ENCODE measurements at regions not wholly inside any gene's neighbourhood (a gene's known extent, or its start where the extent isn't known, plus 50 kb on each side); places are given as distances from the start of the nearest gene placed in this dataset.

GRCh38 chrX:131356725-131357124 lies 67.6 kb upstream of the IGSF1 start:
- Histone ChIP-seq H3K4me1 (ENCODE audit: control insufficient read depth, insufficient read depth, low read length) (no peaks in the 10 kb centered on the region), H3K36me3 (ENCODE audit: control insufficient read depth, insufficient read depth, low read length) (no peaks in the 10 kb centered on the region), H3K9me3 (ENCODE audit: control insufficient read depth, insufficient read depth, low read length) (no peaks in the 10 kb centered on the region), H3K27me3 (ENCODE audit: control insufficient read depth, insufficient read depth, low read length) (no peaks in the 10 kb centered on the region), H3K4me3 (ENCODE audit: low read length) (no peak overlapping the region), H3K27ac (ENCODE audit: low read length) (no peak overlapping the region)
- no CpG with 5 or more reads among the region's 1 CpG for WGBS (ENCODE audit: insufficient coverage, insufficient read length)
- DNase-seq (ENCODE audit: low read depth, low spot score): no peak

DNA sequence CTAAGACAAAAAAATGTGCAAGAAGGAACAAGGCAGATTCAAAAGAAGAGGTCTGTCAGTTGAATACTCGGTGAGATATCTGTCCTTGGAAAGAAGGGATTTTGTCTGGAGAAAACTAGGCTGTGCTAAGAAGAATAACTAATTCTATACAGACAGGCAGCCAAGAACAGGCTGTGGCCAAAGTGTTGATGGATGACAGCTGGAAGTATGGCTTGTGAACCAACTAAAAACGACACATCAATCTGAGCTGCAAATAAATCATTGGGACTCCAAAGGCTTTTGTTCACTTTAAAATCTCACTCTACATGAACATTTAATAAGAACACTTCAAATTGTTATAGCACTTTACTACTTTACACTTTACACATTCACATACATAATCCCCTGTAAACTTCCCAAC lies 70.5 kb upstream of the IGSF1 start:
- Histone ChIP-seq H3K9me3 (ENCODE audit: control insufficient read depth, insufficient read depth, low read length) (no peaks in the 10 kb centered on the region), H3K4me3 (ENCODE audit: low read length) (no peak overlapping the region), H3K27me3 (ENCODE audit: control insufficient read depth, insufficient read depth, low read length) (no peaks in the 10 kb centered on the region), H3K4me1 (ENCODE audit: control insufficient read depth, insufficient read depth, low read length) (no peaks in the 10 kb centered on the region), H3K36me3 (ENCODE audit: control insufficient read depth, insufficient read depth, low read length) (no peaks in the 10 kb centered on the region), H3K27ac (ENCODE audit: low read length) (no peak overlapping the region)
- DNase-seq (ENCODE audit: low read depth, low spot score): no peak
- no CpG with 5 or more reads among the region's 2 CpGs for WGBS (ENCODE audit: insufficient coverage, insufficient read length)

GRCh38 chrX:131365766-131366165 lies 76.7 kb upstream of the IGSF1 start:
- Histone ChIP-seq H3K9me3 (ENCODE audit: control insufficient read depth, insufficient read depth, low read length) (no peaks in the 10 kb centered on the region), H3K27me3 (ENCODE audit: control insufficient read depth, insufficient read depth, low read length) (no peaks in the 10 kb centered on the region), H3K4me3 (ENCODE audit: low read length) (no peak overlapping the region), H3K4me1 (ENCODE audit: control insufficient read depth, insufficient read depth, low read length) (no peaks in the 10 kb centered on the region; the same call in 1 of the 2 replicates), H3K27ac (ENCODE audit: low read length) (no peak overlapping the region), H3K36me3 (ENCODE audit: control insufficient read depth, insufficient read depth, low read length) (no peaks in the 10 kb centered on the region)
- DNase-seq (ENCODE audit: low read depth, low spot score): no peak
- no CpG with 5 or more reads among the region's 3 CpGs for WGBS (ENCODE audit: insufficient coverage, insufficient read length)

- no peak overlapping the region for H3K27ac ChIP-seq (ENCODE audit: low read length)
- no peak overlapping the region for H3K4me3 ChIP-seq (ENCODE audit: low read length)
- DNase-seq (ENCODE audit: low read depth, low spot score): no peak
- H3K4me1 ChIP-seq (ENCODE audit: control insufficient read depth, insufficient read depth, low read length): no peaks in the 10 kb centered on the region; the same call in 1 of the 2 replicates
- no peaks in the 10 kb centered on the region for H3K9me3 ChIP-seq (ENCODE audit: control insufficient read depth, insufficient read depth, low read length)
- no CpG with 5 or more reads among the region's 6 CpGs for WGBS (ENCODE audit: insufficient coverage, insufficient read length)
- no peaks in the 10 kb centered on the region for H3K27me3 ChIP-seq (ENCODE audit: control insufficient read depth, insufficient read depth, low read length)
- H3K36me3 ChIP-seq (ENCODE audit: control insufficient read depth, insufficient read depth, low read length): no peaks in the 10 kb centered on the region
These were observed 77.3 kb upstream of the IGSF1 start for GRCh38 chrX:131366407-131366806.

- H3K4me1 ChIP-seq (ENCODE audit: control insufficient read depth, insufficient read depth, low read length): no peaks in the 10 kb centered on the region
- WGBS (ENCODE audit: insufficient coverage, insufficient read length): no CpG with 5 or more reads among the region's 4 CpGs
- H3K4me3 ChIP-seq (ENCODE audit: low read length): no peak overlapping the region
- H3K36me3 ChIP-seq (ENCODE audit: control insufficient read depth, insufficient read depth, low read length): no peaks in the 10 kb centered on the region
- DNase-seq (ENCODE audit: low read depth, low spot score): no peak
- H3K27ac ChIP-seq (ENCODE audit: low read length): no peak overlapping the region
- no peaks in the 10 kb centered on the region for H3K27me3 ChIP-seq (ENCODE audit: control insufficient read depth, insufficient read depth, low read length)
- H3K9me3 ChIP-seq (ENCODE audit: control insufficient read depth, insufficient read depth, low read length): no peaks in the 10 kb centered on the region; the same call in 1 of the 2 replicates
These were observed 99.2 kb upstream of the IGSF1 start for GRCh38 chrX:131388293-131388692.

DNA sequence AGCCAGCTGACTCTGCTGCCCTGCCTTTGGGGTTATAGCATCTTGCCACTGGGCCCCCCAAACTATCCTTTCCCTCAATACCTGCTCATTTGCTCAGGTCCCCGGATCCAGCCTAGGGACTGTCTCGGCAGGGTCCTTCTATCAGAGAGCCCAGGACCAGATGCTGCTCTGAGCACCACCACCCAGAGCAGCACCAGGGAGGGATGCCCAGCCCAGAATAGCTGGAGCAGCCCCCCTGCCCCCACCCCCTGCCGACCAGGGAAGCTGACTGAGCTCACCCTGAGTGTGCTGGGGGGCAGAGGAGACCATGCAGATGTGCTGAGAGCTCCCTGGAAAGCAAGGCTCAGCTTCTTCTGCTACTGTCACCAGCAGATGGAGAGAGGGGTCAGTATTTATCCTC lies 103.6 kb upstream of the IGSF1 start:
- H3K27ac ChIP-seq (ENCODE audit: low read length): no peak overlapping the region
- no peaks in the 10 kb centered on the region for H3K4me1 ChIP-seq (ENCODE audit: control insufficient read depth, insufficient read depth, low read length)
- H3K36me3 ChIP-seq (ENCODE audit: control insufficient read depth, insufficient read depth, low read length): no peaks in the 10 kb centered on the region
- no peak for DNase-seq (ENCODE audit: low read depth, low spot score)
- no peaks in the 10 kb centered on the region; the same call in 1 of the 2 replicates for H3K9me3 ChIP-seq (ENCODE audit: control insufficient read depth, insufficient read depth, low read length)
- no peaks in the 10 kb centered on the region for H3K27me3 ChIP-seq (ENCODE audit: control insufficient read depth, insufficient read depth, low read length)
- H3K4me3 ChIP-seq (ENCODE audit: low read length): no peak overlapping the region
- WGBS (ENCODE audit: insufficient coverage, insufficient read length): no CpG with 5 or more reads among the region's 3 CpGs

- no peaks in the 10 kb centered on the region for H3K27me3 ChIP-seq (ENCODE audit: control insufficient read depth, insufficient read depth, low read length)
- no peaks in the 10 kb centered on the region for H3K9me3 ChIP-seq (ENCODE audit: control insufficient read depth, insufficient read depth, low read length)
These were observed 104.3 kb upstream of the IGSF1 start for GRCh38 chrX:131393426-131393825.

DNA sequence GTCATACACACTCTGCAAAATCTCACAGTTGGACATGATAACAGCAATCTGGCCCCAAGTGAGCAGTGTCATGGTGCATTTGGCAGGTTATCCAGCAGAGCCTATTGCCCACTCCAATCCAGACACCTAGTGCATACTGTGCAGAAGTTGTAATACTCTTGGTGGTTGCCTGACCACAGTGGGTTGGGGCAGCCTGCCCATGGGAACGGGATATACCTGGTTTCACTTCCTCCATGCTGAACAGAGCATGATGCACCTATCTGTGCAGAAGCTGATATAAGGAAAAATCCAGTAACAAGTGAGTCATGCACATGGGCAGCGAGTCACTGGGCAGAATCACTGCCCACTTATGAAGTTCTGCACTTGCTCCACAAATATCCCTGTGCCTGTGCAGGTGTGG lies 105.3 kb upstream of the IGSF1 start:
- no CpG with 5 or more reads among the region's 2 CpGs for WGBS (ENCODE audit: insufficient coverage, insufficient read length)
- no peak for DNase-seq (ENCODE audit: low read depth, low spot score)
- Histone ChIP-seq H3K27me3 (ENCODE audit: control insufficient read depth, insufficient read depth, low read length) (no peaks in the 10 kb centered on the region), H3K27ac (ENCODE audit: low read length) (no peak overlapping the region), H3K4me3 (ENCODE audit: low read length) (no peak overlapping the region), H3K9me3 (ENCODE audit: control insufficient read depth, insufficient read depth, low read length) (no peaks in the 10 kb centered on the region), H3K36me3 (ENCODE audit: control insufficient read depth, insufficient read depth, low read length) (no peaks in the 10 kb centered on the region), H3K4me1 (ENCODE audit: control insufficient read depth, insufficient read depth, low read length) (no peaks in the 10 kb centered on the region)

More at GRCh38 chrX:131393426-131393825, 104.3 kb upstream of the IGSF1 start:
- WGBS (ENCODE audit: insufficient coverage, insufficient read length): no CpG with 5 or more reads among the region's 5 CpGs
- no peaks in the 10 kb centered on the region for H3K4me1 ChIP-seq (ENCODE audit: control insufficient read depth, insufficient read depth, low read length)
- no peak for DNase-seq (ENCODE audit: low read depth, low spot score)
- no peaks in the 10 kb centered on the region for H3K36me3 ChIP-seq (ENCODE audit: control insufficient read depth, insufficient read depth, low read length)
- H3K4me3 ChIP-seq (ENCODE audit: low read length): no peak overlapping the region
- no peak overlapping the region for H3K27ac ChIP-seq (ENCODE audit: low read length)

GRCh38 chrX:131397891-131398290 lies 108.8 kb upstream of the IGSF1 start:
- no peak for DNase-seq (ENCODE audit: low read depth, low spot score)
- Histone ChIP-seq H3K9me3 (ENCODE audit: control insufficient read depth, insufficient read depth, low read length) (no peaks in the 10 kb centered on the region), H3K27me3 (ENCODE audit: control insufficient read depth, insufficient read depth, low read length) (no peaks in the 10 kb centered on the region), H3K4me1 (ENCODE audit: control insufficient read depth, insufficient read depth, low read length) (no peaks in the 10 kb centered on the region; the same call in 1 of the 2 replicates), H3K4me3 (ENCODE audit: low read length) (no peak overlapping the region), H3K27ac (ENCODE audit: low read length) (no peak overlapping the region), H3K36me3 (ENCODE audit: control insufficient read depth, insufficient read depth, low read length) (no peaks in the 10 kb centered on the region)
- no CpG with 5 or more reads among the region's 5 CpGs for WGBS (ENCODE audit: insufficient coverage, insufficient read length)

GRCh38 chrX:131399678-131400428 lies 110.7 kb upstream of the IGSF1 start:
- Histone ChIP-seq H3K27me3 (ENCODE audit: control insufficient read depth, insufficient read depth, low read length) (no peaks in the 10 kb centered on the region), H3K27ac (ENCODE audit: low read length) (no peak overlapping the region), H3K4me3 (ENCODE audit: low read length) (no peak overlapping the region), H3K9me3 (ENCODE audit: control insufficient read depth, insufficient read depth, low read length) (no peaks in the 10 kb centered on the region), H3K36me3 (ENCODE audit: control insufficient read depth, insufficient read depth, low read length) (no peaks in the 10 kb centered on the region), H3K4me1 (ENCODE audit: control insufficient read depth, insufficient read depth, low read length) (no peaks in the 10 kb centered on the region; the same call in 1 of the 2 replicates)
- DNase-seq (ENCODE audit: low read depth, low spot score): no peak
- WGBS (ENCODE audit: insufficient coverage, insufficient read length): no CpG with 5 or more reads among the region's 7 CpGs

Measured in iPS DF 6.9 (cell line).